ENCODE measurements at regions not wholly inside any gene's neighbourhood (a gene's known extent, or its start where the extent isn't known, plus 50 kb on each side); places are given as distances from the start of the nearest gene placed in this dataset.

- TF ChIP-seq, protein P1, sequence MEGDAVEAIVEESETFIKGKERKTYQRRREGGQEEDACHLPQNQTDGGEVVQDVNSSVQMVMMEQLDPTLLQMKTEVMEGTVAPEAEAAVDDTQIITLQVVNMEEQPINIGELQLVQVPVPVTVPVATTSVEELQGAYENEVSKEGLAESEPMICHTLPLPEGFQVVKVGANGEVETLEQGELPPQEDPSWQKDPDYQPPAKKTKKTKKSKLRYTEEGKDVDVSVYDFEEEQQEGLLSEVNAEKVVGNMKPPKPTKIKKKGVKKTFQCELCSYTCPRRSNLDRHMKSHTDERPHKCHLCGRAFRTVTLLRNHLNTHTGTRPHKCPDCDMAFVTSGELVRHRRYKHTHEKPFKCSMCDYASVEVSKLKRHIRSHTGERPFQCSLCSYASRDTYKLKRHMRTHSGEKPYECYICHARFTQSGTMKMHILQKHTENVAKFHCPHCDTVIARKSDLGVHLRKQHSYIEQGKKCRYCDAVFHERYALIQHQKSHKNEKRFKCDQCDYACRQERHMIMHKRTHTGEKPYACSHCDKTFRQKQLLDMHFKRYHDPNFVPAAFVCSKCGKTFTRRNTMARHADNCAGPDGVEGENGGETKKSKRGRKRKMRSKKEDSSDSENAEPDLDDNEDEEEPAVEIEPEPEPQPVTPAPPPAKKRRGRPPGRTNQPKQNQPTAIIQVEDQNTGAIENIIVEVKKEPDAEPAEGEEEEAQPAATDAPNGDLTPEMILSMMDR (IDR thresholded peaks at IDR 0.05), result no peak
- TF ChIP-seq POLR2A (IDR thresholded peaks at IDR 0.05), result no peak
Observed at GRCh38 chr10:117729156-117729555, 186.6 kb downstream of the EMX2 start.

Measured in testis (tissue), 2 donors.